ENCODE measurements at regions not wholly inside any gene's neighbourhood (a gene's known extent, or its start where the extent isn't known, plus 50 kb on each side); places are given as distances from the start of the nearest gene placed in this dataset.

DNA sequence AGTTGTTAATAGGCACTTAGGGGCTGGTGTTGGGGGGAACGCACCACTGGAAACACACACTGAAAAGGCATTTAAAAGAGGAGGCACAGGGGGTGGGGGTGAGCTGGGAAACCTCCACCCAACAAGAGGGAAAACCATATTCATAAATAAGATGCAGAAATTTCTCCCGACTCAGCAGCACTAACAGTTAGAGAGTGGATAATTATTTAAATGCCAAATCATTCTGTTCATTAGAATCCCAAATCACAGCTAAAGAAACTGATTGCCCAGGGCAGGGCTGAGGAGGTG is 60.7 kb upstream of the FAM222A start:
- CTCF ChIA-PET: no interaction called here

GRCh38 chr12:109653890-109654289 is 59.7 kb upstream of the FAM222A start:
- no peaks in the 10 kb centered on the region; the same call in 1 of the 2 replicates for H3K27me3 ChIP-seq (ENCODE audit: control insufficient read depth, insufficient read depth, low read length)

More for the DNA sequence above, 60.7 kb upstream of the FAM222A start:
- Histone ChIP-seq H3K9me3 (ENCODE audit: control insufficient read depth, insufficient read depth, low read depth, low read length) (no peaks in the 10 kb centered on the region), H3K27ac (ENCODE audit: low read length) (no peak overlapping the region), H3K36me3 (ENCODE audit: control insufficient read depth, insufficient read depth, low read length) (no peaks in the 10 kb centered on the region), H3K4me3 (ENCODE audit: low read depth in 2 of 2, low read length in 2 of 2) (no peak overlapping the region), H3K4me1 (ENCODE audit: control insufficient read depth, insufficient read depth, low read length) (no peaks in the 10 kb centered on the region), H3K27me3 (ENCODE audit: control insufficient read depth, insufficient read depth, low read length) (no peaks in the 10 kb centered on the region; the same call in 1 of the 2 replicates)
- ATAC-seq: no peak
- TF ChIP-seq TCF7L2 (IDR thresholded peaks at IDR 0.05; ENCODE audit: low read depth, low read length) (no peak), CTCF (IDR thresholded peaks at IDR 0.05) (no peak), SIN3A (IDR thresholded peaks at IDR 0.05; ENCODE audit: borderline replicate concordance, insufficient read depth, low read depth, low read length) (no peak), POLR2AphosphoS5 (IDR thresholded peaks at IDR 0.05; ENCODE audit: low read depth, low read length) (no peak)
- TF ChIP-seq, protein P1, sequence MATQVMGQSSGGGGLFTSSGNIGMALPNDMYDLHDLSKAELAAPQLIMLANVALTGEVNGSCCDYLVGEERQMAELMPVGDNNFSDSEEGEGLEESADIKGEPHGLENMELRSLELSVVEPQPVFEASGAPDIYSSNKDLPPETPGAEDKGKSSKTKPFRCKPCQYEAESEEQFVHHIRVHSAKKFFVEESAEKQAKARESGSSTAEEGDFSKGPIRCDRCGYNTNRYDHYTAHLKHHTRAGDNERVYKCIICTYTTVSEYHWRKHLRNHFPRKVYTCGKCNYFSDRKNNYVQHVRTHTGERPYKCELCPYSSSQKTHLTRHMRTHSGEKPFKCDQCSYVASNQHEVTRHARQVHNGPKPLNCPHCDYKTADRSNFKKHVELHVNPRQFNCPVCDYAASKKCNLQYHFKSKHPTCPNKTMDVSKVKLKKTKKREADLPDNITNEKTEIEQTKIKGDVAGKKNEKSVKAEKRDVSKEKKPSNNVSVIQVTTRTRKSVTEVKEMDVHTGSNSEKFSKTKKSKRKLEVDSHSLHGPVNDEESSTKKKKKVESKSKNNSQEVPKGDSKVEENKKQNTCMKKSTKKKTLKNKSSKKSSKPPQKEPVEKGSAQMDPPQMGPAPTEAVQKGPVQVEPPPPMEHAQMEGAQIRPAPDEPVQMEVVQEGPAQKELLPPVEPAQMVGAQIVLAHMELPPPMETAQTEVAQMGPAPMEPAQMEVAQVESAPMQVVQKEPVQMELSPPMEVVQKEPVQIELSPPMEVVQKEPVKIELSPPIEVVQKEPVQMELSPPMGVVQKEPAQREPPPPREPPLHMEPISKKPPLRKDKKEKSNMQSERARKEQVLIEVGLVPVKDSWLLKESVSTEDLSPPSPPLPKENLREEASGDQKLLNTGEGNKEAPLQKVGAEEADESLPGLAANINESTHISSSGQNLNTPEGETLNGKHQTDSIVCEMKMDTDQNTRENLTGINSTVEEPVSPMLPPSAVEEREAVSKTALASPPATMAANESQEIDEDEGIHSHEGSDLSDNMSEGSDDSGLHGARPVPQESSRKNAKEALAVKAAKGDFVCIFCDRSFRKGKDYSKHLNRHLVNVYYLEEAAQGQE (IDR thresholded peaks at IDR 0.05; ENCODE audit: insufficient read depth in 1 of 2, low read depth in 2 of 2, low read length in 1 of 2): no peak
- in situ Hi-C loops (cut with HindIII; ENCODE audit: low pct_unique_long_range_greater_than_20kb, low sequenced_read_pairs): no loop called here
- DNase-seq (ENCODE audit: low read depth, low spot score): no peak
- intact Hi-C loops (cut with micrococcal nuclease; ENCODE audit: unreplicated experiment): no loop called here
- POLR2A ChIA-PET: no interaction called here
- BruUV-seq (replicated peaks): no TSS peak

More at GRCh38 chr12:109653890-109654289, 59.7 kb upstream of the FAM222A start:
- no TSS peak for BruUV-seq (replicated peaks)
- Histone ChIP-seq H3K27ac (ENCODE audit: low read length) (no peak overlapping the region), H3K4me1 (ENCODE audit: control insufficient read depth, insufficient read depth, low read length) (no peaks in the 10 kb centered on the region), H3K9me3 (ENCODE audit: control insufficient read depth, insufficient read depth, low read depth, low read length) (no peaks in the 10 kb centered on the region), H3K36me3 (ENCODE audit: control insufficient read depth, insufficient read depth, low read length) (no peaks in the 10 kb centered on the region), H3K4me3 (ENCODE audit: low read depth in 2 of 2, low read length in 2 of 2) (no peak overlapping the region)
- DNase-seq (ENCODE audit: low read depth, low spot score) (no peak), ATAC-seq (no peak)
- CTCF ChIA-PET: no interaction called here
- intact Hi-C loops (cut with micrococcal nuclease; ENCODE audit: unreplicated experiment) (no loop called here), in situ Hi-C loops (cut with HindIII; ENCODE audit: low pct_unique_long_range_greater_than_20kb, low sequenced_read_pairs) (no loop called here)
- TF ChIP-seq CTCF (IDR thresholded peaks at IDR 0.05) (no peak), TCF7L2 (IDR thresholded peaks at IDR 0.05; ENCODE audit: low read depth, low read length) (no peak), POLR2AphosphoS5 (IDR thresholded peaks at IDR 0.05; ENCODE audit: low read depth, low read length) (no peak), SIN3A (IDR thresholded peaks at IDR 0.05; ENCODE audit: borderline replicate concordance, insufficient read depth, low read depth, low read length) (no peak)
- TF ChIP-seq, protein P1 (IDR thresholded peaks at IDR 0.05; ENCODE audit: insufficient read depth in 1 of 2, low read depth in 2 of 2, low read length in 1 of 2): no peak
- POLR2A ChIA-PET: interaction anchor here (0.6 kb wide), 1 partner anchor 39 kb away, joined by 5 read pairs; no protein-coding TSS in a partner anchor

Data from Panc1 (cell line).